ENCODE measurements at regions not wholly inside any gene's neighbourhood (a gene's known extent, or its start where the extent isn't known, plus 50 kb on each side); places are given as distances from the start of the nearest gene placed in this dataset.

DNA sequence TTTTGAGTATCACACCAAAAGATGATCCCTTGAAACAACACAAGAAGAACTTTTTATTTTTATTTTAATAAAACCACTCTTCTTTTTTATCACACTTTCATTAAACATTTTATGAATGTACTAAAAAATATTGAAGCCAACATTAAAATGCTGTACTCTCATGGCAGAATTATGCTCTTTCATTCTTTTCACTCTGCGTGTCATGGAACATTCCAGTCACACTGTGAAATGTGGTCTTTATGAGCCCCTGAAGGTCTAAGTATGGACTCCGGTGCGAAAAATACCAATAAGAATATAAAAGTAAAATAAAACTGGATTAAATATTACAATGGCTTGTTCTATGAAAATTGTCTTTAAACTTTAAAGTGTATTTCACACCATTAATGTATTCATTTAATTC lies 148.4 kb downstream of the TMEM26 start (continued):
- TF ChIP-seq RAD21 (IDR thresholded peaks at IDR 0.05) (no peak), FOXA1 (IDR thresholded peaks at IDR 0.05) (no peak)
- TF ChIP-seq, protein P1, sequence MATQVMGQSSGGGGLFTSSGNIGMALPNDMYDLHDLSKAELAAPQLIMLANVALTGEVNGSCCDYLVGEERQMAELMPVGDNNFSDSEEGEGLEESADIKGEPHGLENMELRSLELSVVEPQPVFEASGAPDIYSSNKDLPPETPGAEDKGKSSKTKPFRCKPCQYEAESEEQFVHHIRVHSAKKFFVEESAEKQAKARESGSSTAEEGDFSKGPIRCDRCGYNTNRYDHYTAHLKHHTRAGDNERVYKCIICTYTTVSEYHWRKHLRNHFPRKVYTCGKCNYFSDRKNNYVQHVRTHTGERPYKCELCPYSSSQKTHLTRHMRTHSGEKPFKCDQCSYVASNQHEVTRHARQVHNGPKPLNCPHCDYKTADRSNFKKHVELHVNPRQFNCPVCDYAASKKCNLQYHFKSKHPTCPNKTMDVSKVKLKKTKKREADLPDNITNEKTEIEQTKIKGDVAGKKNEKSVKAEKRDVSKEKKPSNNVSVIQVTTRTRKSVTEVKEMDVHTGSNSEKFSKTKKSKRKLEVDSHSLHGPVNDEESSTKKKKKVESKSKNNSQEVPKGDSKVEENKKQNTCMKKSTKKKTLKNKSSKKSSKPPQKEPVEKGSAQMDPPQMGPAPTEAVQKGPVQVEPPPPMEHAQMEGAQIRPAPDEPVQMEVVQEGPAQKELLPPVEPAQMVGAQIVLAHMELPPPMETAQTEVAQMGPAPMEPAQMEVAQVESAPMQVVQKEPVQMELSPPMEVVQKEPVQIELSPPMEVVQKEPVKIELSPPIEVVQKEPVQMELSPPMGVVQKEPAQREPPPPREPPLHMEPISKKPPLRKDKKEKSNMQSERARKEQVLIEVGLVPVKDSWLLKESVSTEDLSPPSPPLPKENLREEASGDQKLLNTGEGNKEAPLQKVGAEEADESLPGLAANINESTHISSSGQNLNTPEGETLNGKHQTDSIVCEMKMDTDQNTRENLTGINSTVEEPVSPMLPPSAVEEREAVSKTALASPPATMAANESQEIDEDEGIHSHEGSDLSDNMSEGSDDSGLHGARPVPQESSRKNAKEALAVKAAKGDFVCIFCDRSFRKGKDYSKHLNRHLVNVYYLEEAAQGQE (IDR thresholded peaks at IDR 0.05), result no peak

DNA sequence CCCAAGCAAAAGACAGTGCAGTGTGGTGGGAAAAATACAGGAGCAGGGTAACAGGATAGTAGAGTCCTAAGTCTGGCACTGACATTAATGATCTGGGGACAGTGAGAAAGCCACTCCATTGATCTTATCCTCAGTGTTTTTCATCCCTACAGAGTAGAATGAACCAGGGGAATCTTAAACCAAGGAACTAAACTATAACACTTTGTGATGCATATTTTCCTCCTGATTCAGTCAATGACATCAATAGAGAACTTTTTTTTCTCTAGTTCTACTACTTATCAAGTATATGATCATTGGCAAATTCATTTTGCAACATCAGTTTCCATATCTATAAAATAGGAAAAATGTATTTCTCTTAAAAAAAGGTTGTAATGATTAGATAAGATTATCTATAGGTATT lies 151.1 kb downstream of the TMEM26 start:
- Histone ChIP-seq H3K27ac (ENCODE audit: low read depth in 1 of 2, low read length in 2 of 2) (no peak overlapping the region), H3K27me3 (ENCODE audit: control insufficient read depth in 4 of 4, insufficient read depth in 4 of 4, low read length in 3 of 4) (no peaks in the 10 kb centered on the region), H3K4me1 (ENCODE audit: control insufficient read depth in 4 of 4, insufficient read depth in 4 of 4, low read length in 3 of 4) (no peaks in the 10 kb centered on the region), H3K36me3 (ENCODE audit: control insufficient read depth in 4 of 4, insufficient read depth in 3 of 4, low read depth in 1 of 4, low read length in 3 of 4) (no peaks in the 10 kb centered on the region), H3K9me3 (ENCODE audit: control insufficient read depth in 4 of 4, low read length in 3 of 4) (peaks cover 0 to 7% (median 3%) of the 10 kb centered on the region in 4 donors), H3K4me3 (ENCODE audit: low read depth in 1 of 3, low read length in 3 of 3) (no peak overlapping the region), H3K9ac (ENCODE audit: low read depth in 1 of 2, low read length in 2 of 2) (no peak overlapping the region)
- TF ChIP-seq FOXA1 (IDR thresholded peaks at IDR 0.05) (no peak), HNF4G (IDR thresholded peaks at IDR 0.05) (no peak), GABPA (IDR thresholded peaks at IDR 0.05 in 1 of 2, conservative IDR thresholded peaks at IDR 0.05 in 1 of 2) (no peak), RXRA (IDR thresholded peaks at IDR 0.05) (no peak), RAD21 (IDR thresholded peaks at IDR 0.05) (no peak), JUND (IDR thresholded peaks at IDR 0.05) (no peak), NR2F2 (IDR thresholded peaks at IDR 0.05) (no peak), YY1 (IDR thresholded peaks at IDR 0.05) (no peak), HNF4A (conservative IDR thresholded peaks at IDR 0.05) (no peak), SP1 (IDR thresholded peaks at IDR 0.05) (no peak), TAF1 (conservative IDR thresholded peaks at IDR 0.05) (no peak), FOXA2 (IDR thresholded peaks at IDR 0.05) (no peak)
- TF ChIP-seq, protein P1 (IDR thresholded peaks at IDR 0.05), result no peak
- TF ChIP-seq, protein P2, sequence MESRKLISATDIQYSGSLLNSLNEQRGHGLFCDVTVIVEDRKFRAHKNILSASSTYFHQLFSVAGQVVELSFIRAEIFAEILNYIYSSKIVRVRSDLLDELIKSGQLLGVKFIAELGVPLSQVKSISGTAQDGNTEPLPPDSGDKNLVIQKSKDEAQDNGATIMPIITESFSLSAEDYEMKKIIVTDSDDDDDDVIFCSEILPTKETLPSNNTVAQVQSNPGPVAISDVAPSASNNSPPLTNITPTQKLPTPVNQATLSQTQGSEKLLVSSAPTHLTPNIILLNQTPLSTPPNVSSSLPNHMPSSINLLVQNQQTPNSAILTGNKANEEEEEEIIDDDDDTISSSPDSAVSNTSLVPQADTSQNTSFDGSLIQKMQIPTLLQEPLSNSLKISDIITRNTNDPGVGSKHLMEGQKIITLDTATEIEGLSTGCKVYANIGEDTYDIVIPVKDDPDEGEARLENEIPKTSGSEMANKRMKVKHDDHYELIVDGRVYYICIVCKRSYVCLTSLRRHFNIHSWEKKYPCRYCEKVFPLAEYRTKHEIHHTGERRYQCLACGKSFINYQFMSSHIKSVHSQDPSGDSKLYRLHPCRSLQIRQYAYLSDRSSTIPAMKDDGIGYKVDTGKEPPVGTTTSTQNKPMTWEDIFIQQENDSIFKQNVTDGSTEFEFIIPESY (IDR thresholded peaks at IDR 0.05), result no peak
- TF ChIP-seq, protein P3, sequence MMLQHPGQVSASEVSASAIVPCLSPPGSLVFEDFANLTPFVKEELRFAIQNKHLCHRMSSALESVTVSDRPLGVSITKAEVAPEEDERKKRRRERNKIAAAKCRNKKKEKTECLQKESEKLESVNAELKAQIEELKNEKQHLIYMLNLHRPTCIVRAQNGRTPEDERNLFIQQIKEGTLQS (IDR thresholded peaks at IDR 0.05), result no peak
- TF ChIP-seq, protein P4, sequence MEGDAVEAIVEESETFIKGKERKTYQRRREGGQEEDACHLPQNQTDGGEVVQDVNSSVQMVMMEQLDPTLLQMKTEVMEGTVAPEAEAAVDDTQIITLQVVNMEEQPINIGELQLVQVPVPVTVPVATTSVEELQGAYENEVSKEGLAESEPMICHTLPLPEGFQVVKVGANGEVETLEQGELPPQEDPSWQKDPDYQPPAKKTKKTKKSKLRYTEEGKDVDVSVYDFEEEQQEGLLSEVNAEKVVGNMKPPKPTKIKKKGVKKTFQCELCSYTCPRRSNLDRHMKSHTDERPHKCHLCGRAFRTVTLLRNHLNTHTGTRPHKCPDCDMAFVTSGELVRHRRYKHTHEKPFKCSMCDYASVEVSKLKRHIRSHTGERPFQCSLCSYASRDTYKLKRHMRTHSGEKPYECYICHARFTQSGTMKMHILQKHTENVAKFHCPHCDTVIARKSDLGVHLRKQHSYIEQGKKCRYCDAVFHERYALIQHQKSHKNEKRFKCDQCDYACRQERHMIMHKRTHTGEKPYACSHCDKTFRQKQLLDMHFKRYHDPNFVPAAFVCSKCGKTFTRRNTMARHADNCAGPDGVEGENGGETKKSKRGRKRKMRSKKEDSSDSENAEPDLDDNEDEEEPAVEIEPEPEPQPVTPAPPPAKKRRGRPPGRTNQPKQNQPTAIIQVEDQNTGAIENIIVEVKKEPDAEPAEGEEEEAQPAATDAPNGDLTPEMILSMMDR (IDR thresholded peaks at IDR 0.05; ENCODE audit: low read depth, low read length, missing input control), result no peak
- TF ChIP-seq, protein P5, sequence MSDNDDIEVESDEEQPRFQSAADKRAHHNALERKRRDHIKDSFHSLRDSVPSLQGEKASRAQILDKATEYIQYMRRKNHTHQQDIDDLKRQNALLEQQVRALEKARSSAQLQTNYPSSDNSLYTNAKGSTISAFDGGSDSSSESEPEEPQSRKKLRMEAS (IDR thresholded peaks at IDR 0.05), result no peak
- no peak for DNase-seq (ENCODE audit: low spot score)

All from liver (tissue), 7 donors.